Kidney (tissue), 13 donors: ENCODE measurements at regions not wholly inside any gene's neighbourhood (a gene's known extent, or its start where the extent isn't known, plus 50 kb on each side); places are given as distances from the start of the nearest gene placed in this dataset.

Source experiments
- DNase-seq, 5 donors: peaks; one replicate each; pipeline ENCODE4 v3.0.0-alpha.2; 2013 to 2020
- FAIRE-seq: peaks from 2 replicates; lab custom pipeline; 2012; peaks lifted over from hg19 to GRCh38; lab: Jason Lieb, UNC
- H3K27ac ChIP-seq, 2 donors: one replicate each; pipeline ENCODE4 v1.7.0; 2013; ENCODE audit warnings: low read depth in 2 of 2, low read length in 2 of 2, inconsistent platforms in 1 of 2
- H3K27me3 ChIP-seq: one replicate; pipeline ENCODE4 v1.7.1; 2013; ENCODE audit warnings: low read length, inconsistent platforms; ENCODE audit not compliant: control insufficient read depth, insufficient read depth
- H3K36me3 ChIP-seq, 3 donors: one replicate each; pipeline versions ENCODE4 v1.7.0 to v1.7.1; 2013; ENCODE audit warnings: low read length in 3 of 3, control low read depth in 1 of 3, inconsistent platforms in 1 of 3; ENCODE audit not compliant: insufficient read depth in 3 of 3, control insufficient read depth in 2 of 3
- H3K4me1 ChIP-seq, 3 donors: one replicate each; pipeline versions ENCODE4 v1.7.0 to v1.7.1; 2013; ENCODE audit warnings: low read length in 3 of 3, inconsistent platforms in 1 of 3, low read depth in 1 of 3; ENCODE audit not compliant: control insufficient read depth in 2 of 3, insufficient read depth in 2 of 3
- H3K4me3 ChIP-seq, 3 donors: one replicate each; pipeline versions ENCODE4 v1.7.0 to v1.8.1; 2013; ENCODE audit warnings: low read length in 3 of 3, control low read depth in 1 of 3, inconsistent platforms in 1 of 3
- H3K9ac ChIP-seq, 3 donors: one replicate each; pipeline versions ENCODE4 v1.7.0 to v1.7.1; 2013; ENCODE audit warnings: low read length in 3 of 3, control low read depth in 1 of 3, inconsistent platforms in 1 of 3
- H3K9me3 ChIP-seq, 3 donors: one replicate each; pipeline versions ENCODE4 v1.7.0 to v1.7.1; 2013; ENCODE audit warnings: low read length in 3 of 3, control low read depth in 1 of 3, inconsistent platforms in 1 of 3; ENCODE audit not compliant: control insufficient read depth in 2 of 3, insufficient read depth in 1 of 3
- CTCF ChIP-seq: IDR thresholded peaks from 3 replicates; pipeline ENCODE4 v1.5.1; 2012; ENCODE audit warnings: mild to moderate bottlenecking, moderate library complexity, borderline replicate concordance; ENCODE audit not compliant: insufficient read depth; ENCODE audit errors: extremely low read depth
- intact Hi-C: fragments of 100-400 bp; cut with DNase I; formaldehyde crosslinking; loops from one replicate; pipeline ENCODE4 v1.11.1; 2022
- donor health status: control.
- donor health status: control.
- donor health status: control.
- donor health status: control.
- donor health status: control.
- donor health status: DM: yes; HTN: yes; CAD: no.
- donor health status: Normal renal cell carcinoma (clear cell type).

GRCh38 chr2:167862296-167862695, 385.1 kb downstream of the STK39 start:
- intact Hi-C loops = no loop called here
- Histone ChIP-seq H3K9ac (no peak overlapping the region), H3K4me1 (no peaks in the 10 kb centered on the region), H3K4me3 (no peak overlapping the region), H3K36me3 (no peaks in the 10 kb centered on the region), H3K27ac (no peak overlapping the region), H3K27me3 (no peaks in the 10 kb centered on the region), H3K9me3 (no peaks in the 10 kb centered on the region)
- TF ChIP-seq CTCF = no peak
- FAIRE-seq = no peak
- no peak for DNase-seq

GRCh38 chr2:167861574-167862193, 385.7 kb downstream of the STK39 start:
- FAIRE-seq (no peak), DNase-seq (no peak)
- TF ChIP-seq CTCF = no peak
- H3K27me3 ChIP-seq = no peaks in the 10 kb centered on the region
- no peak overlapping the region for H3K27ac ChIP-seq
- no peak overlapping the region for H3K4me3 ChIP-seq
- H3K4me1 ChIP-seq = no peaks in the 10 kb centered on the region
- no peak overlapping the region for H3K9ac ChIP-seq
- H3K36me3 ChIP-seq = no peaks in the 10 kb centered on the region
- intact Hi-C loops = no loop called here
- H3K9me3 ChIP-seq = no peaks in the 10 kb centered on the region

- DNase-seq (no peak), FAIRE-seq (no peak)
- TF ChIP-seq CTCF = no peak
- Histone ChIP-seq H3K36me3 (no peaks in the 10 kb centered on the region), H3K27ac (no peak overlapping the region), H3K27me3 (no peaks in the 10 kb centered on the region), H3K9ac (no peak overlapping the region), H3K4me3 (no peak overlapping the region), H3K4me1 (no peaks in the 10 kb centered on the region), H3K9me3 (no peaks in the 10 kb centered on the region)
- intact Hi-C loops = no loop called here
Observed at GRCh38 chr2:167860082-167860481, 387.3 kb downstream of the STK39 start.

- FAIRE-seq (no peak), DNase-seq (no peak)
- intact Hi-C loops = no loop called here
Observed at GRCh38 chr2:167859676-167860075, 387.7 kb downstream of the STK39 start.

More at GRCh38 chr2:167859676-167860075, 387.7 kb downstream of the STK39 start:
- H3K4me1 ChIP-seq = no peaks in the 10 kb centered on the region
- H3K36me3 ChIP-seq = no peaks in the 10 kb centered on the region
- no peak overlapping the region for H3K9ac ChIP-seq
- H3K27me3 ChIP-seq = no peaks in the 10 kb centered on the region
- H3K9me3 ChIP-seq = no peaks in the 10 kb centered on the region
- no peak overlapping the region for H3K27ac ChIP-seq
- TF ChIP-seq CTCF = no peak
- H3K4me3 ChIP-seq = no peak overlapping the region
